Hepatocyte (in vitro differentiated cells): ENCODE measurements at regions not wholly inside any gene's neighbourhood (a gene's known extent, or its start where the extent isn't known, plus 50 kb on each side); places are given as distances from the start of the nearest gene placed in this dataset.

Experiments
- EZH2 ChIP-seq: fragments of 200-600 bp; sonication (generic); IDR thresholded peaks from 2 replicates; pipeline ENCODE4 v1.6.1; 2016; ENCODE audit warnings: antibody characterized with exemption, mild to moderate bottlenecking, borderline replicate concordance
- EZH2phosphoT487 ChIP-seq: fragments of 200-600 bp; sonication (generic); IDR thresholded peaks from one replicate; pipeline ENCODE4 v1.6.1; 2018; ENCODE audit warnings: antibody characterized with exemption, mild to moderate bottlenecking, low read depth, moderate library complexity; ENCODE audit not compliant: unreplicated experiment, severe bottlenecking
- TF ChIP-seq, protein P1 (sequence below): fragments of 200-600 bp; sonication (generic); IDR thresholded peaks from 2 replicates; pipeline ENCODE4 v1.5.1; 2016; ENCODE audit warnings: antibody characterized with exemption, mild to moderate bottlenecking; ENCODE audit not compliant: poor library complexity

DNA sequence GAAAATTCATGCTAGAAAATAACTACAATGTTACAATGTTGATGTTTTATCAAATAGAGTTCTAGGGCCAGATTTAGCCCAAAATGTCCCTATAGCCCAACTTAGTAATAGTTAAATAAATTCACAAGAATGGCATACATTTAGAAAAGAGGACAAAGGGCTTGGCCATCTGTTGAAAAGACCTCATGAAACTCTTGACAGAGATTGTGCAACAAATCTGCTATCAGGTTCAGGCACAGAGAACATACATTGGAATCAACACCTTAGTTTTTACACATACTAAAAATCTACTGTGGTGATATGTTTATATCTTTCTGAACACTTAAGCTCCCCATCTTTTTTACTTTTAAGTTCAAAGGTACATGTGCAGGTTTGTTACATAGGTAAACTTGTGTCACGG is 298.3 kb upstream of the DACH1 start:
- TF ChIP-seq, protein P1, sequence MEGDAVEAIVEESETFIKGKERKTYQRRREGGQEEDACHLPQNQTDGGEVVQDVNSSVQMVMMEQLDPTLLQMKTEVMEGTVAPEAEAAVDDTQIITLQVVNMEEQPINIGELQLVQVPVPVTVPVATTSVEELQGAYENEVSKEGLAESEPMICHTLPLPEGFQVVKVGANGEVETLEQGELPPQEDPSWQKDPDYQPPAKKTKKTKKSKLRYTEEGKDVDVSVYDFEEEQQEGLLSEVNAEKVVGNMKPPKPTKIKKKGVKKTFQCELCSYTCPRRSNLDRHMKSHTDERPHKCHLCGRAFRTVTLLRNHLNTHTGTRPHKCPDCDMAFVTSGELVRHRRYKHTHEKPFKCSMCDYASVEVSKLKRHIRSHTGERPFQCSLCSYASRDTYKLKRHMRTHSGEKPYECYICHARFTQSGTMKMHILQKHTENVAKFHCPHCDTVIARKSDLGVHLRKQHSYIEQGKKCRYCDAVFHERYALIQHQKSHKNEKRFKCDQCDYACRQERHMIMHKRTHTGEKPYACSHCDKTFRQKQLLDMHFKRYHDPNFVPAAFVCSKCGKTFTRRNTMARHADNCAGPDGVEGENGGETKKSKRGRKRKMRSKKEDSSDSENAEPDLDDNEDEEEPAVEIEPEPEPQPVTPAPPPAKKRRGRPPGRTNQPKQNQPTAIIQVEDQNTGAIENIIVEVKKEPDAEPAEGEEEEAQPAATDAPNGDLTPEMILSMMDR = no peak
- TF ChIP-seq EZH2 = no peak
- TF ChIP-seq EZH2phosphoT487 = no peak
